ENCODE measurements at regions not wholly inside any gene's neighbourhood (a gene's known extent, or its start where the extent isn't known, plus 50 kb on each side); places are given as distances from the start of the nearest gene placed in this dataset.

DNA sequence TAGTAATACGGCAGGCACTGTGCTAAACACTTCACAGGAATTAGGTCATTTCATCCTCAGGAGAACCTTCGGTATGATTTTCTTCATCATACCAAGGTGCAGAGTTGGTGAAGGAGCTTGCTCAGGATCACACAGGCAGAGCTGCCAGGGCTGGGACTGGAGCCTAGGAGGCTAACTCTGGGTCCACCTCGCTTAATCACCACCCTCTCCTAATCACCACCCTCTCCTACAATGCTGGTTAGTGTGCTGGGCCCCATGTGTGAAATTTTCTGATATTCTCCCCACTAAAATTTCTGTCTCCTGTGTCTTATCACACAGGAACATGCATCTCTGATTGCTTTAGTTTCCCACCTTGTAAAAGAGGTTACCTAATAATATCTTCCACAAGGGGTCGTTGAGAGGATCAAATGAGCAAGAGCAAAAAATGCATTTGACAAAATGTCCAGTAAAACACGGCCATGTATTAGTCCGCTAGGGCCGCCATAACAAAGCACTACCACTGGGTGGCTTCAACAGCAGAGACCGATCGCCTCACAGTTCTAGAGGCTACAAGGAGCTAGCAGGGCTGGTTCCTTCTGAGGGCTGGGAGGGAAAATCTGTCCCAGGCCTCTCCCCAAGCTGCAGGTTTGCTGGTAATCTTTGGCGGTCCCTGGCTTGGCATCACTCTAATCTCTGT is 128.2 kb upstream of the NFIB start (continued):
- TF ChIP-seq BRF2 (IDR thresholded peaks at IDR 0.05; ENCODE audit: borderline replicate concordance, insufficient read depth, insufficient read length) (no peak), RBM17 (IDR thresholded peaks at IDR 0.05; ENCODE audit: borderline replicate concordance, low read depth, low read length) (no peak), POLR3G (IDR thresholded peaks at IDR 0.05; ENCODE audit: extremely low read depth, insufficient read length, insufficient replicate concordance) (no peak), TCFL5 (CRISPR knock-in tag; conservative IDR thresholded peaks at IDR 0.05) (no peak), CAMTA2 (CRISPR knock-in tag; conservative IDR thresholded peaks at IDR 0.05) (no peak), RCOR1 (IDR thresholded peaks at IDR 0.05; ENCODE audit: borderline replicate concordance in 1 of 2, low read depth in 2 of 2, low read length in 2 of 2) (no peak), LCOR (CRISPR knock-in tag; IDR thresholded peaks at IDR 0.05) (no peak), ZNF121 (CRISPR knock-in tag; conservative IDR thresholded peaks at IDR 0.05) (no peak), FOXJ2 (tag; IDR thresholded peaks at IDR 0.05) (no peak), ZZZ3 (IDR thresholded peaks at IDR 0.05) (no peak), ETV1 (tag; conservative IDR thresholded peaks at IDR 0.05; ENCODE audit: low read depth) (no peak), ESRRA (IDR thresholded peaks at IDR 0.05; ENCODE audit: borderline replicate concordance, low read depth) (no peak), YBX1 (IDR thresholded peaks at IDR 0.05) (no peak), ZNF224 (CRISPR knock-in tag; IDR thresholded peaks at IDR 0.05) (no peak), HDAC2 (IDR thresholded peaks at IDR 0.05) (no peak)
- TF ChIP-seq, protein P1, sequence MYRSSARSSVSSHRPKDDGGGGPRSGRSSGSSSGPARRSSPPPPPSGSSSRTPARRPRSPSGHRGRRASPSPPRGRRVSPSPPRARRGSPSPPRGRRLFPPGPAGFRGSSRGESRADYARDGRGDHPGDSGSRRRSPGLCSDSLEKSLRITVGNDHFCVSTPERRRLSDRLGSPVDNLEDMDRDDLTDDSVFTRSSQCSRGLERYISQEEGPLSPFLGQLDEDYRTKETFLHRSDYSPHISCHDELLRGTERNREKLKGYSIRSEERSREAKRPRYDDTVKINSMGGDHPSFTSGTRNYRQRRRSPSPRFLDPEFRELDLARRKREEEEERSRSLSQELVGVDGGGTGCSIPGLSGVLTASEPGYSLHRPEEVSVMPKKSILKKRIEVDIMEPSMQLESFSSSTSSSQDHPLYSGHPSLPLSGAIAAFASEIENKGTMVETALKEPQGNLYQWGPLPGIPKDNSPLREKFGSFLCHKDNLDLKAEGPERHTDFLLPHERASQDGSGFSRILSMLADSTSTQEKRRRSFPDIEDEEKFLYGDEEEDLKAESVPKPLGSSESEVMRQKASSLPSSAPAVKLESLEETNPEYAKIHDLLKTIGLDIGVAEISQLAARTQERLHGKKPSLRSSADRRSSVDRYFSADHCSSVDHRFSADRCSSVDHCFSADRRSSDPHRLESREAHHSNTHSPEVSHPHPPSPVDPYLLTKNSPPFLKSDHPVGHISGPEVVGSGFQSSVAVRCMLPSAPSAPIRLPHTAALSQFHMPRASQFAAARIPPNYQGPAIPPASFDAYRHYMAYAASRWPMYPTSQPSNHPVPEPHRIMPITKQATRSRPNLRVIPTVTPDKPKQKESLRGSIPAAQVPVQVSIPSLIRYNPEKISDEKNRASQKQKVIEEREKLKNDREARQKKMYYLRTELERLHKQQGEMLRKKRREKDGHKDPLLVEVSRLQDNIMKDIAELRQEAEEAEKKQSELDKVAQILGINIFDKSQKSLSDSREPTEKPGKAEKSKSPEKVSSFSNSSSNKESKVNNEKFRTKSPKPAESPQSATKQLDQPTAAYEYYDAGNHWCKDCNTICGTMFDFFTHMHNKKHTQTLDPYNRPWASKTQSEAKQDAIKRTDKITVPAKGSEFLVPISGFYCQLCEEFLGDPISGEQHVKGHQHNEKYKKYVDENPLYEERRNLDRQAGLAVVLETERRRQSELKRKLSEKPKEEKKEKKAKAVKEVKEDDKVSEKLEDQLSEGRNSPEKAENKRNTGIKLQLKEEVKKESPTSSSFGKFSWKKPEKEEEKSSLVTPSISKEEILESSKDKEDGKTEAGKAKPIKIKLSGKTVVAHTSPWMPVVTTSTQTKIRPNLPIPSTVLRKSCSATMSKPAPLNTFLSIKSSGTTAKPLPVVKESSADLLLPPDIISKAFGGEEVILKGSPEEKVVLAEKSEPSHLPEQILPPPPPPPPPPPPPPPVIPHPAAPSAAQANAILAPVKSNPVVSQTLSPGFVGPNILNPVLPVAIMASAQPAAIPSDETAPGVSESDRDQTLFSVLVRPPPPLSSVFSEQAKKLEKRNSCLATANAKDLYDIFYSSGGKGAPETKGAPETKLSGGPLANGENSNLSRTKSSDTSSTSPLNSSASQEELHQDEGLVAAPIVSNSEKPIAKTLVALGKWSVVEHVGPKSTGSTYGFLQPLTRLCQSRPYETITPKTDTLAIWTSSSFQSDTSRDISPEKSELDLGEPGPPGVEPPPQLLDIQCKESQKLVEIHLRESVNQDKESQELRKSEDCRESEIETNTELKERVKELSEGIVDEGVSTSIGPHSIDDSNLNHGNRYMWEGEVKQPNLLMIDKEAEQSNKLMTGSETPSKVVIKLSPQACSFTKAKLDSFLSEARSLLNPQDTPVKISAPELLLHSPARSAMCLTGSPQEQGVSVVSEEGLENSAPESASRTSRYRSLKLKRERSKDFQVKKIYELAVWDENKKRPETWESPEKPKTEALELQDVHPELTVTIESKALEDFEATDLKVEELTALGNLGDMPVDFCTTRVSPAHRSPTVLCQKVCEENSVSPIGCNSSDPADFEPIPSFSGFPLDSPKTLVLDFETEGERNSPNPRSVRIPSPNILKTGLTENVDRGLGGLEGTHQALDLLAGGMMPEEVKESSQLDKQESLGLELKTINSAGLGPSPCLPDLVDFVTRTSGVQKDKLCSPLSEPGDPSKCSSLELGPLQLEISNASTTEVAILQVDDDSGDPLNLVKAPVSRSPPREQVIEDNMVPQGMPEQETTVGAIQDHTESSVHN (IDR thresholded peaks at IDR 0.05; ENCODE audit: borderline replicate concordance in 1 of 2, low read depth in 1 of 2) = no peak
- TF ChIP-seq, protein P2, sequence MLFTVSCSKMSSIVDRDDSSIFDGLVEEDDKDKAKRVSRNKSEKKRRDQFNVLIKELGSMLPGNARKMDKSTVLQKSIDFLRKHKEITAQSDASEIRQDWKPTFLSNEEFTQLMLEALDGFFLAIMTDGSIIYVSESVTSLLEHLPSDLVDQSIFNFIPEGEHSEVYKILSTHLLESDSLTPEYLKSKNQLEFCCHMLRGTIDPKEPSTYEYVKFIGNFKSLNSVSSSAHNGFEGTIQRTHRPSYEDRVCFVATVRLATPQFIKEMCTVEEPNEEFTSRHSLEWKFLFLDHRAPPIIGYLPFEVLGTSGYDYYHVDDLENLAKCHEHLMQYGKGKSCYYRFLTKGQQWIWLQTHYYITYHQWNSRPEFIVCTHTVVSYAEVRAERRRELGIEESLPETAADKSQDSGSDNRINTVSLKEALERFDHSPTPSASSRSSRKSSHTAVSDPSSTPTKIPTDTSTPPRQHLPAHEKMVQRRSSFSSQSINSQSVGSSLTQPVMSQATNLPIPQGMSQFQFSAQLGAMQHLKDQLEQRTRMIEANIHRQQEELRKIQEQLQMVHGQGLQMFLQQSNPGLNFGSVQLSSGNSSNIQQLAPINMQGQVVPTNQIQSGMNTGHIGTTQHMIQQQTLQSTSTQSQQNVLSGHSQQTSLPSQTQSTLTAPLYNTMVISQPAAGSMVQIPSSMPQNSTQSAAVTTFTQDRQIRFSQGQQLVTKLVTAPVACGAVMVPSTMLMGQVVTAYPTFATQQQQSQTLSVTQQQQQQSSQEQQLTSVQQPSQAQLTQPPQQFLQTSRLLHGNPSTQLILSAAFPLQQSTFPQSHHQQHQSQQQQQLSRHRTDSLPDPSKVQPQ (CRISPR knock-in tag; IDR thresholded peaks at IDR 0.05; ENCODE audit: borderline replicate concordance) = no peak

All from K562 (cell line).